SHP77 treated with DMSO at 0.1 percent for 48 hours (cell line): ENCODE measurements at regions not wholly inside any gene's neighbourhood (a gene's known extent, or its start where the extent isn't known, plus 50 kb on each side); places are given as distances from the start of the nearest gene placed in this dataset.

Experiments
- DNase-seq: peaks from one replicate; lab custom pipeline; 2025; lab: John Stamatoyannopoulos, UW

DNA sequence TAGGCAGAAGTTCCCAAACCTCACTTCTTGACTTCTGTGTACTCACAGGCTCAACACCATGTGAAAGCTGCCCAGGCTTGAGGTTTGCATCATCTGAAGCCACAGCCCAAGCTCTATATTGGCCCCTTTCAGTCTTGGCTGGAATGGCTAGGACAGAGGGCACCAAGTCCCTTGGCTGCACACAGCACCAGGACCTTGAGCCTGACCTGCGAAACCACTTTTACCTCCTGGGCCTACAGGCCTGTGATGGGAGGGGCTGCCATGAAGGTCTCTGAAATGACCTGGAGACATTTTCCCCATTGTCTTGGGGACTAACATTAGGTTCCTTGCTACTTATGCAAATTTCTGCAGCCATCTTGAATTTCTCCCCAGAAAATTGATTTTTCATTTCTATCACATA lies 288.3 kb upstream of the ZC3H12C start:
- no peak for DNase-seq

GRCh38 chr11:109806205-109806604 lies 287.0 kb upstream of the ZC3H12C start:
- no peak for DNase-seq

- DNase-seq = no peak
Measured at GRCh38 chr11:109808569-109808968, 284.6 kb upstream of the ZC3H12C start.

- DNase-seq = no peak
Measured at GRCh38 chr11:109814824-109815223, 278.4 kb upstream of the ZC3H12C start.

DNA sequence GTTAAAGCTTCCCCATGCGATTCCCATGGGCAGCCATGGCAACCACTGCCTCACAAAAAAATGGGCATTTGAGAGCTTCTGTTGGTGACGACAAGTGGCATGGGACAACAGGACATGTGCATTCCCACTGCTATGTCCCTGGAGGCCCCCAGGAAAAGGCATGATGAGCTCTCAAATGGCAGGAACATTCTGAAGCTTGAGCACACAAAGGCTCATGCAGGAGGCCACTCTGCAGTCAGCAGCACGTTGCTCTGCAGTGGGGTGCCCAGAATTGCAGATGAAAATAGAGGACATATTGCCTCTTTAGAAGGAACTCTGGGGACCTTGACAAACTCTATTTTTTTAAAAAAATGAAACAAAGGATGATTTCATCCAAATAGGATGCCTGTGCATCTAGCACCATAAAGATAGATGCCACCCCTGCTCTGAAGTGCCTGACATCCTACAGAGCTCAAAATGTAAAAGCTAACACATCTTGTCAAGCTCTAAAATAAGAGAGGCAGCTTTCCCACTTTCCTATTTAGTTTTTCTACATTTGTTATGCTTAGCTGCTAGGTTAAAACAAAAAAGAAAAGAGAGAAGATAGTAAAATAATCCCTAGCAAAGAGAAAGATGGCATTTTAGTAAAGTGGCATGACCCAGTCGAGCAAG lies 277.6 kb upstream of the ZC3H12C start:
- DNase-seq = no peak

DNA sequence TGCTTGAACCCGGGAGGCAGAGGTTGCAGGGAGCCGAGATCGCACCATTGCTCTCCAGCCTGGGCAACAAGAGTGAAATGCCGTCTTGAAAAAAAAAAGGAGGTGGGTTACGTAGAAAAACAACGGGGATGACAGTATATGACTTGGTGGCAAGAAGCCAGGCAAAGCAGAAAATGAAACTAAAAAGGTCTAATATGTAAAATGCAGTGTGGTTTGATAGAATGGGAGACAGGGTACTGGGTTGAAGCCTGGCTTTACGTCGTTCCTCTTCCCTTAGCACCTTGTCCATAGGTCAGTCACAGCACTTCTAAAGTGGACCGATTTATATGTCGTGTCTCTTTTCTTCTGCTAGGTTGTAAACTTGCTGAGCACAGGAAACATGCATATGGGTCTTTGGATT lies 274.9 kb upstream of the ZC3H12C start:
- no peak for DNase-seq

GRCh38 chr11:109819410-109819809 lies 273.8 kb upstream of the ZC3H12C start:
- DNase-seq = no peak

- DNase-seq = no peak
Measured at GRCh38 chr11:109821511-109821910, 271.7 kb upstream of the ZC3H12C start.

- no peak for DNase-seq
Measured at GRCh38 chr11:109822436-109823102, 270.6 kb upstream of the ZC3H12C start.

- DNase-seq = no peak
Measured at GRCh38 chr11:109828387-109828786, 264.8 kb upstream of the ZC3H12C start.

DNA sequence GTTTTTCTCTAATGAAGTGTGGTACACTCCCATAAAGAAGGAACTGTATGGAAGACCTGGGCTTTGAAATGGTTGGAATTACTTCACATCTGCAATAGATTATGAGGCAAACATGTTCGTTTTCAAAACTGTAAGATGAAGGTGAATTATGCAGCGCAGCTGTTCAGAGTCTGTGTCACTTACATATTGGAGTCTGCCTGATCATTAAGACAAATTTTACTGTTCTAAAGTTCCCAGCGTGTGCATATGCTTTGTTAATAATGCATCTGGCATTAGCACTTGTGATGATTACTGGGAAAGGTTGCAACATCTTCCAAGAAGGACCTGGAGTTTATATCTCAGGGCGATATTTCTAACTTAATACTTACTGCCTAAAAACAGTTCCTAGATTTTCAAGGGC lies 255.2 kb upstream of the ZC3H12C start:
- no peak for DNase-seq

DNA sequence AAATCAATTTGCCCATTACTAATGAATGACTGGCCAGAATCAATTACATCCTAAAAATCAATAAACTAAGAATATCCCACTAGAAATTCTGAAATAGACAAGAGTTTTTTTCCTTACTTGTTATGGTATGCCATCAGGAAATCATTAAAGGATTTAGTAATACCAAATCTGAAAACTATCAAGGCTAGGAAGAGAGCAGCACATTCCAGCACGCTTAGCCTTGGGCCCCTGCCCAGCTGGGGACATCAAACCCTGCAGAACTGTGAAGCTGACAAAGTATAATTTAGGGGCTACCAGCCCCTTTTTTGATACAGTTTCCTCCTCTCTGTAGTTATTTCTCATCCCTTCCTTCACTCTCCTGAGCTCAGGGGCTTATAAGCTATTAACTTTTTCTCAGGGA lies 247.8 kb upstream of the ZC3H12C start:
- no peak for DNase-seq

DNA sequence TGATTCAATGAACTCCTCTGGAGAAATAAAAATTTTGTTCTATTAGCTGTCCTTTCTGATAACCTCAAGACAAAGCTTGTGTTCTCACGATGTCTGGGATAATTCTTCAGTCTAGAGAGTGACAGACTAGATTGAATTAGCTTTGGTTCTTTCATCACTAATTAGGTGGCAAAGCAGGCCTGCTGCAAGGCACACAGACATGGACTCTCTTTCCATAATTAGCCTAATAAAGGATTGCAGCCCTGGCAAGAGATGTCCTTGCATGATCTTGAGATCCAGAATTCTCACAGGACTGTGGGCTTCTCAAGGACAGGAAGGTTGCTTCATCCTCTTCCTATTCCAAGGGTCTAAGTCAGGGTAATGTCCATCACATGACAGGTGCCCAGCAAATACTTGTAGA lies 245.6 kb upstream of the ZC3H12C start:
- DNase-seq = no peak

GRCh38 chr11:109849051-109849450 lies 244.1 kb upstream of the ZC3H12C start:
- DNase-seq = no peak

DNA sequence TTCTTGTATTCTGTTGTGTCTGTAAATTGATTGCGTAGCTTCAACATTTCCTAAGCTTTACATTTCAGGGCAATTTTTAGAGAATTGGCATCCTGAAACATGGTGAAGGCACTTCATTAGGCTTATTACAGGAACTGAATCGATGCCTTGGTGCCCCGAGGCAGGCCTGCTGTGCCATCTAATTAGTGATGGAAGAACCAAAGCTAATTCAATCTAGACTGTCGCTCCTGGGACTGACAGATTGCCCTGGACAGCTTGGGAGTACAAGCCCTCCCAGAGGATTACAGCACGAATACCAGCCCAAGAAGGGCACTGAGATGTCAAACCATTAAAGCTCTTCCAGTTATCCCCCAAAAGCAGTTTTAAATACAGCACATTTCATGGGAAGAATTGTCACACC lies 243.2 kb upstream of the ZC3H12C start:
- no peak for DNase-seq

- DNase-seq = no peak
Measured at GRCh38 chr11:109851780-109852390, 241.3 kb upstream of the ZC3H12C start.

GRCh38 chr11:109853156-109853776 lies 239.9 kb upstream of the ZC3H12C start:
- DNase-seq = no peak

GRCh38 chr11:109854731-109855130 lies 238.5 kb upstream of the ZC3H12C start:
- no peak for DNase-seq

- no peak for DNase-seq
Measured at GRCh38 chr11:109856928-109857327, 236.3 kb upstream of the ZC3H12C start.

- no peak for DNase-seq
Measured at GRCh38 chr11:109857637-109858036, 235.6 kb upstream of the ZC3H12C start.

DNA sequence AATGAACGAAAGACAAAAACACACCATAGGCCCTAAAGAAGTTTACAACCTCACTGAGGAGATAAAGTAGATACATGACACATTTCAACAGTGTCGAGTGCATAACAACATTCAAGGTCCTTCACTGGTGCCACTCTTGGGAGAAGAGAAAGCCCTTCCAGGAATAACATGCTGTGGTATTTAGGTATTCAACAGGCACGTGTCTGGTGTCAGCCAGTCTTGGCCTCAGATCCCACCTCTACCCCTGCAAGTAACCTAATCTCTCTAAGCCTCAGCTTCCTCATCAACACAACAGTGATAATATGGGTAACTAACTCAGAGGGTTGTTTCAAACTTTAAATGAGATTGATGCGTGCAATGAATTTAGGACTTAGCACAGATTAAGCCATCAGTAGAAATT lies 235.0 kb upstream of the ZC3H12C start:
- DNase-seq = no peak

GRCh38 chr11:109859045-109859724 lies 234.0 kb upstream of the ZC3H12C start:
- no peak for DNase-seq

- no peak for DNase-seq
Measured at GRCh38 chr11:109862835-109863234, 230.4 kb upstream of the ZC3H12C start.
